ENCODE measurements at regions not wholly inside any gene's neighbourhood (a gene's known extent, or its start where the extent isn't known, plus 50 kb on each side); places are given as distances from the start of the nearest gene placed in this dataset.

DNA sequence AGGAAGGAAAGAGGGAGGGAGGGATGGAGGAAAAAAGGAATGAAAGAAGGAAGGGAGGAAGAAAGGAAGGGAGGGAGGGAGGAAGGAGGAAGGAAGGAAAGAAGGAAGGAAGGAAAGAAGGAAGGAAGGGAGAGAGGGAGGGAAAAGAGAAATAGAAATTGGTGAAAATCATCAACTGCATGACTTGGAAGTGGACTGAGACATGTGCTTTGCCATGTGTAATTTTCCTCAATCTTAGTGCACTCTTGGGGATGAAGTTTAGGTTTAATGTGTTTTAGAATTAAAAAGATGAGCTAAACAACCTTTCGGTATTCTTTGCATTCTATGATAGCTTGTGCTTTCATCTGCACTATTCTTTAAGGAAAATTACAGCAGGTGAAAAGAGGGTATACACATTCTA is 320.1 kb upstream of the GALNT5 start:
- TF ChIP-seq CTCF (conservative IDR thresholded peaks at IDR 0.05 in 1 of 2, IDR thresholded peaks at IDR 0.05 in 1 of 2; ENCODE audit: low read depth in 1 of 2, low read length in 2 of 2) = no peak
- no peak for TF ChIP-seq EZH2 (IDR thresholded peaks at IDR 0.05; ENCODE audit: low read length, missing control alignments)

Data from fibroblast of lung (primary cell).